GM13976 (cell line): ENCODE measurements at regions not wholly inside any gene's neighbourhood (a gene's known extent, or its start where the extent isn't known, plus 50 kb on each side); places are given as distances from the start of the nearest gene placed in this dataset.
"Not testable (repeated sequence)": the region's sequence is repeated elsewhere in the genome, so short reads cannot be mapped to it uniquely, and the experiment has no call there.

Experiments used
- DNase-seq: peaks from one replicate; pipeline ENCODE4 v3.0.0; 2012; ENCODE audit warnings: low spot score
- in situ Hi-C: fragments of 300-500 bp; cut with MboI; formaldehyde crosslinking; loops from one replicate; pipeline ENCODE4 v1.12.0; 2022; ENCODE audit warnings: low sequenced_read_pairs, mixed read lengths, inconsistent platforms; ENCODE audit not compliant: unreplicated experiment
- TF ChIP-seq, protein P1 (sequence below): IDR thresholded peaks from 2 replicates; pipeline ENCODE4 v1.5.1; 2012; ENCODE audit warnings: borderline replicate concordance, mild to moderate bottlenecking; ENCODE audit not compliant: insufficient read depth; ENCODE audit errors: extremely low read depth, missing control alignments, control extremely low read depth

DNA sequence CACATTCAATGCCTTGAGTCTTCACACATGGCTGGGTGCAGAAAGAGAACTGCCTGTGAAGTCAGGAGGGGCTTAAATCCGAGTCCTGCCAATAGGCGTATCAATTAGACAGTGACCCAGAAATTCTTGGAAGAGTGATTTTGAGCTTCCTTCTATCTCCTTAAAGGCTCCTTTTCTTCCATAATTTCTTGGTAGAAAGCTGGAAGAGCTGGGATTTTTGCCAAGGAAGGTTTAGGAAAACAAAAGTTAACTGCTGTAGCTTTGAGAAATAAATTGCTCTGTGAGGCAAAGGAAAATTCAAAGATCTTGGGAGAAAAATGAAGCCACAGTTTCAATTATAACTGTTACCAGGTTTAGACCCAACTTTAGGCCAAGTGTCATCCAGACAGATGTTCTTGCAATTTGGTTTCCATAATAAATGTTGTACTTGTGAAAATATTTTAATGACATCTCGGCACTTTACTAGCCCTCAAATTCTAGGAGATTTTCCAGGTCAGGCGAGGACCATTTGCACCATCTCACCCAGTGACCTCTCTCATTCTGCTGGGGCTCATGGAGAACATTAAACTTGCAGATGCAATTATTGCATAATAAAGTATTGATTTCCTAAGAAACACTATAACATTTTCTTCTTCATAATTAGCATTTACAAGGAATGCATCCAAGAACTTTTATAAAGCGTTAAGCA, 329.7 kb upstream of the MEIS1 start:
- TF ChIP-seq, protein P1, sequence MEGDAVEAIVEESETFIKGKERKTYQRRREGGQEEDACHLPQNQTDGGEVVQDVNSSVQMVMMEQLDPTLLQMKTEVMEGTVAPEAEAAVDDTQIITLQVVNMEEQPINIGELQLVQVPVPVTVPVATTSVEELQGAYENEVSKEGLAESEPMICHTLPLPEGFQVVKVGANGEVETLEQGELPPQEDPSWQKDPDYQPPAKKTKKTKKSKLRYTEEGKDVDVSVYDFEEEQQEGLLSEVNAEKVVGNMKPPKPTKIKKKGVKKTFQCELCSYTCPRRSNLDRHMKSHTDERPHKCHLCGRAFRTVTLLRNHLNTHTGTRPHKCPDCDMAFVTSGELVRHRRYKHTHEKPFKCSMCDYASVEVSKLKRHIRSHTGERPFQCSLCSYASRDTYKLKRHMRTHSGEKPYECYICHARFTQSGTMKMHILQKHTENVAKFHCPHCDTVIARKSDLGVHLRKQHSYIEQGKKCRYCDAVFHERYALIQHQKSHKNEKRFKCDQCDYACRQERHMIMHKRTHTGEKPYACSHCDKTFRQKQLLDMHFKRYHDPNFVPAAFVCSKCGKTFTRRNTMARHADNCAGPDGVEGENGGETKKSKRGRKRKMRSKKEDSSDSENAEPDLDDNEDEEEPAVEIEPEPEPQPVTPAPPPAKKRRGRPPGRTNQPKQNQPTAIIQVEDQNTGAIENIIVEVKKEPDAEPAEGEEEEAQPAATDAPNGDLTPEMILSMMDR, result no peak
- no peak for DNase-seq
- in situ Hi-C loops, result no loop called here

DNA sequence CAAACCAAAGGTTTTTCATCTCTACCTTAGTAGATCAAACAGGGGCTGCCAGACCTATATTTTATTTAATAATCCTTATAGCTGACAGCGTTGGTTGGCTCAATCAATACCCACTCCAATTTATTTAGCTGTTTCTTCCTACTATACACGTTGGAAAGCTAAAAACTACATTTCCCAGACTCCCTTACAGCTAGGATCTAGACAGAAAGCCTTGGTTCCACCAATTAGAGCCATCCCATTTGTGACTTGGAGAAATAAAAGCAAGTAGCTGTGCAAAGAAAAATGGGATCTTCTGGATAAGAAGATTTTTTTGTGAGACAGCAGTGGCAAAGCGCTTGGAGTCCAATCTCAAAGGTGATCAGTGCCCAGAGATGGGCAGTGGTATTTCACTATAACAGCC, 331.3 kb upstream of the MEIS1 start:
- DNase-seq, result no peak
- in situ Hi-C loops, result no loop called here
- TF ChIP-seq, protein P1, result no peak

DNA sequence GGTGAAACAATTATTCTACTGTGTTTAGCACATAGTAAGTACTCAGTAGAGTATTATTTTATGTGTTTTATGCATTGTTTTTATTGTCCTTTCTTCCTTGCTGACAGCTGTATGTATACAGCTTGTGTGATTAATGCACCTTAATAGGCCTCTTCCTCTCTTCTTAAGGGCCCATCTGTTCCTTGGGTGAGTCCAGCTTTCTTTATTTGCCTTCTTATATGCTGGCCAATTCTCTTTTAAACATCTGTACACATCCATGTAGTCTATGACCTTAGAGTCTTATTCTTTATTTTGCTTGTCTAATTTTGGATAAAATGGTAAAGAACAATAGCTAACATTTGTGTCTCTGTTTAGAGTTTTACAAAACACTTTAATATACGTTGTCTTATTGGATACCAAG, 333.7 kb upstream of the MEIS1 start:
- DNase-seq, result no peak
- in situ Hi-C loops, result no loop called here
- TF ChIP-seq, protein P1, result no peak

DNA sequence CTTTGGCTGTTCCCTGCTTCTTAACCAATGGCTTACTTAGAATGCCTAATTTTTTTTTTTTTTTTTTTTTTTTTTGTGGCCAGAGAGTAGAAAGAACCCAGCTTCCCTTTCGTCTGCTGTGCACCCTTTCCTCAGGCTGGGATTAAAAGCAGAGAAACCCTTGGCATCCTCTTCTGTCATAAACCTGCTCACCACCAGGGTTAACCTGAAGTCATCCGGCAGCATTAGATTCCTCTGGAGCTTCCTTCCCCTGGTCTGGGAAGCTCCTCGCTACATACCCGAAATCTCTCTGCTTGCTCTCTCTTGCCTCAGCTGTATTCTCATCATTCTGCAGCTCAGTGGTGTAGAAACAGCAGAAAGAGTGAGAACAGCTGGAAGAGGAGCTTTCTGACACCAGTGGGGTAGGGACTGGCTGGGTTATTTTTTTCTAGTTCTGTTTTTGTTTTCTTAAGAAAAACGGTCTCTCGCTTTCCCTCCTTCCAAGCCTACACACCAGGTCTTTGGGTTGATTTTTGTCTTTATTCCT, 339.0 kb upstream of the MEIS1 start:
- TF ChIP-seq, protein P1, result no peak
- no peak for DNase-seq
- in situ Hi-C loops, result no loop called here

DNA sequence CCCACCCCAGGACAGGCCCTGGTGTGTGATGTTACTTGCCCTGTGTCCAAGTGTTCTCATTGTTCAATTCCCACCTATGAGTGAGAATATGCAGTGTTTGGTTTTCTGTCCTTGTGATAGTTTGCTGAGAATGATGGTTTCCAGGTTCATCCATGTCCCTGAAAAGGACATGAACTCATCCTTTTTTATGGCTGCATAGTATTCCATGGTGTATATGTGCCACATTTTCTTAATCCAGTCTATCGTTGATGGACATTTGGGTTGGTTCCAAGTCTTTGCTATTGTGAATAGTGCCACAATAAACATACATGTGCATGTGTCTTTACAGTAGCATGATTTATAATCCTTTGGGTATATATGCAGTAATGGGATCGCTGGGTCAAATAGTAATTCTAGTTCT, 340.2 kb upstream of the MEIS1 start:
- not testable (repeated sequence) for DNase-seq

DNA sequence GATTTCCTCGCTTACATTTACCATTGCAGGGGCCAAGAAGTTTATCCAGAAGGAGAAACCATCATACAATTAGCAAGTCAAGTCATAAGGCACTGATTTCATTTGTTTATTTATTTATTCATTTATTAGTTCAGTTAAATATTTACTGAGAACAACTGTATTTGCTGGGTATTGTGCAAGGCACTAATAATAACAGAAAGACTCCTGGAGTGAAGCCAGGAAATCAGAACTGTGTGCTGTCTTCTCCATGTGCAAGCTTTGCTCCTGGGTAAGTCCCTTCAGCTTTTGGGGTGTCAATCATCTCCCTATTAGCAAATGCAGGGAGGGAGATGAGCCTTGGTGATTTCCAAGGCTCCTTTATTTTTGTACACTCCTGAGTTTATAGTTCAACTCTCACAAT, 341.6 kb upstream of the MEIS1 start:
- TF ChIP-seq, protein P1, result no peak
- no peak for DNase-seq
- in situ Hi-C loops, result no loop called here

More for the DNA sequence above, 340.2 kb upstream of the MEIS1 start:
- in situ Hi-C loops, result not testable (repeated sequence)

DNA sequence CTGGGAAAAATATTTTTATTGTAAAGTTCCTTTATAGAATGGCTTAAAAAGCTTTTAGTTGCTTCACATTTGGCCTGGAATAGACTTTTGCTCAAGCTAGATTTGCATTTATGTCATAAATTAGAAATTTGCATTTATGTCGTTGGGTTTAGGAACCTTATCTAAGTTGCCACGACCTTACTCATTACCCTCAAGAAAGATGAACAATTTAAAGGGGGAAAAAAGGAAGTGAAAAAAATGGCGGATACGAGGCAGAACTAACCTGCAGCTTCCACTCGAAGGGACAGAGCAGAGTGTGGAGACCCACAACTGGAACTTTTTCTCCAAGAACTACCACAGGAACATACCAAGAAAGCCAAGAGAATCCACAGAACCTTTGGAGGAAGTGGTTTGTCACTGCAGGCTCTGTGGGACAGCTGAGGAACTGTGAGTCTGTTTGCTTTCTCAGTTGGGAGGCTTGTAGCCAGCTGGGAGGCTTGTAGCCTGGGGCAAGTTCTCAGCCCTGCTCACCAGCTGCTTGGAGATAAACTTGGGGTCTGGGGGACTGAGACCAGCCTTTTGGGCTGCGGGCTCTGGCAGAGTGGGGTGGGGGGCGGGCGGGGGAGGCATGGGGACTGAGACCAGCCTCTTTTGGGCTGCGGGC, 349.9 kb upstream of the MEIS1 start:
- in situ Hi-C loops, result no loop called here
- no peak for DNase-seq
- TF ChIP-seq, protein P1, result no peak
